ENCODE measurements at regions not wholly inside any gene's neighbourhood (a gene's known extent, or its start where the extent isn't known, plus 50 kb on each side); places are given as distances from the start of the nearest gene placed in this dataset.

DNA sequence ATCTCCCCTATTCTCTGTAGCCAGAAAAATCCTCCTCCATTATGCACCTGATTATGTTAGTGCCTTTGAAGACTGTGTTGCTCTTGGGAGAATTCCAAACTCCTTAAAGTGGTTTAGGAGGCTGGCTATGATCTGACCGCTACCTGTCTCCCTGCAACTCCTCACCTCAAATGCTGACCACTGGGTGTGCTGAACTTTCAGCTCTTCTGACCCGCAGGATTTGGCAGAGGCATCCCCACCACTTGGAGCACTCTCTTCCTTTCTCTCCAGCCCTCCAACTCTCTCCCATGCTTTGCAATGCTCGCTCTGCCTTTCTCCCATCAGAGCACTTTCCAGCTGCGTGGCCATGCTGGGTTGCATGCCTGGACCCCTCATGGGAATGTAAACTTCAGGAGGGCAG is 227.6 kb downstream of the RPS24 start:
- TF ChIP-seq, protein P1, sequence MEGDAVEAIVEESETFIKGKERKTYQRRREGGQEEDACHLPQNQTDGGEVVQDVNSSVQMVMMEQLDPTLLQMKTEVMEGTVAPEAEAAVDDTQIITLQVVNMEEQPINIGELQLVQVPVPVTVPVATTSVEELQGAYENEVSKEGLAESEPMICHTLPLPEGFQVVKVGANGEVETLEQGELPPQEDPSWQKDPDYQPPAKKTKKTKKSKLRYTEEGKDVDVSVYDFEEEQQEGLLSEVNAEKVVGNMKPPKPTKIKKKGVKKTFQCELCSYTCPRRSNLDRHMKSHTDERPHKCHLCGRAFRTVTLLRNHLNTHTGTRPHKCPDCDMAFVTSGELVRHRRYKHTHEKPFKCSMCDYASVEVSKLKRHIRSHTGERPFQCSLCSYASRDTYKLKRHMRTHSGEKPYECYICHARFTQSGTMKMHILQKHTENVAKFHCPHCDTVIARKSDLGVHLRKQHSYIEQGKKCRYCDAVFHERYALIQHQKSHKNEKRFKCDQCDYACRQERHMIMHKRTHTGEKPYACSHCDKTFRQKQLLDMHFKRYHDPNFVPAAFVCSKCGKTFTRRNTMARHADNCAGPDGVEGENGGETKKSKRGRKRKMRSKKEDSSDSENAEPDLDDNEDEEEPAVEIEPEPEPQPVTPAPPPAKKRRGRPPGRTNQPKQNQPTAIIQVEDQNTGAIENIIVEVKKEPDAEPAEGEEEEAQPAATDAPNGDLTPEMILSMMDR (IDR thresholded peaks at IDR 0.05) = no peak
- no peak for TF ChIP-seq POLR2A (IDR thresholded peaks at IDR 0.05)
